ENCODE measurements at regions not wholly inside any gene's neighbourhood (a gene's known extent, or its start where the extent isn't known, plus 50 kb on each side); places are given as distances from the start of the nearest gene placed in this dataset.
"Not testable (repeated sequence)": the region's sequence is repeated elsewhere in the genome, so short reads cannot be mapped to it uniquely, and the experiment has no call there.

DNA sequence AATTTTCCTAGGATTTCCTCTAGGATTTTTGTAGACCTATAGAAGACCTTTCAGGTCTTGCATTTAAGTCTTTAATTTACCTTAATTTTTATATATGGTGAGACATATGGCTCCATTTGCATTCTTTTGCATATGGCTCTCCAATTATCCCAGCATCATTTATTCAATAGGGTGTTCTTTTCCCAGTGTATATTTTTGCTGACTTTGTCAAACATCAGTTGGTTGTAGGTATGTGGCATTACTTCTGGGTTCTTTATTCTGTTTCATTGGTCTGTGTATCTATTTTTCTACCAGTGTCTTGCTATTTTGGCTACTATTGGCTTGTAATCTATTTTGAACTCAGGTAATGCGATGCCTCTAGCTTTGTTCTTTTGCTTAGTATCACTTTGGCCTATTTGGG lies 239.8 kb upstream of the CNTNAP5 start:
- no peak overlapping the region for H3K4me3 ChIP-seq (ENCODE audit: low read length)
- DNase-seq: no peak
- WGBS (ENCODE audit: insufficient coverage): no CpG with 5 or more reads among the region's 1 CpG
- H3K9me3 ChIP-seq (replicated peaks; ENCODE audit: control insufficient read depth, low read depth, low read length): no peaks in the 10 kb centered on the region
- H3K4me1 ChIP-seq (ENCODE audit: control insufficient read depth, insufficient read depth, low read length): no peaks in the 10 kb centered on the region
- H3K36me3 ChIP-seq (ENCODE audit: control insufficient read depth, insufficient read depth, low read length): no peaks in the 10 kb centered on the region
- no peak overlapping the region for H3K27ac ChIP-seq (ENCODE audit: low read length)
- H3K27me3 ChIP-seq (ENCODE audit: control insufficient read depth, insufficient read depth, low read length): no peaks in the 10 kb centered on the region

DNA sequence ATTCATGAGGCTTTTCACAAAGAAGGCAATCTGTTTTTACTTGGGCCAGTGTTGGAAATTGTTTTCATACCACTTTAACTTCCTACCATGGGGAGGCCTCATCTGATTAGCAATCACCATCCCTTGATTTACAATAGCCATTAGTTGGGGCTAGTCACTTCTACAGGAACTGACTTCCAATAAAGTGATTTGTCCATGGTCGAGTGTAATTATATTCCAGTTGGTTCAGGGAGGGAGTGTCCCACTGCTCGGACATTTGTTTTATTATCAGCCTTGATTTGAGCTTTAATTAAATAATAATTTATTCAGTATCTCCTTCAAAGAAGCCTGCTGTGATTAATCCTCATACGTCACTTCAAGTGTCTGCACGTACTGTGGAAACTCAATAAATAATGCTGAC lies 233.9 kb upstream of the CNTNAP5 start:
- H3K9me3 ChIP-seq (replicated peaks; ENCODE audit: control insufficient read depth, low read depth, low read length): no peaks in the 10 kb centered on the region
- no CpG with 5 or more reads among the region's 4 CpGs for WGBS (ENCODE audit: insufficient coverage)

DNA sequence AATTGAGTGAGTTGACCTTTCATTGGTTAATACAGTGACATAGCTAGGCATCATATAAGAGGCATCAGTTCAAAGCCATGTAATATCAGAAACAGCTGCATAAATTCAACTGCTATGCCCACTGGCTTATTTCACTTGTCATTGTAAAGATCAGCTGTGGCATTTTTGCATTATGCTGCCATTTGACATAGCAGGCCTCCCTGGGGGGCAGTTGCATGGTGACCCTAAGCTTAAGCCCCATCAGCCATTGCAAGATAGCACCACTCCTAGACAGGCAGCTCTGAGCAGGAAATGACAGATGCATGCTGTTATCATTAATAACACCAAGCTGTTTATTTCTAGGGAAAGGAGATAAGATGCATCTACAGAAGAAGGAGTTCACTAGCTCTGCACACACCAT lies 233.4 kb upstream of the CNTNAP5 start:
- Histone ChIP-seq H3K36me3 (ENCODE audit: control insufficient read depth, insufficient read depth, low read length) (no peaks in the 10 kb centered on the region), H3K4me1 (ENCODE audit: control insufficient read depth, insufficient read depth, low read length) (no peaks in the 10 kb centered on the region), H3K27ac (ENCODE audit: low read length) (no peak overlapping the region), H3K9me3 (replicated peaks; ENCODE audit: control insufficient read depth, low read depth, low read length) (no peaks in the 10 kb centered on the region), H3K27me3 (ENCODE audit: control insufficient read depth, insufficient read depth, low read length) (no peaks in the 10 kb centered on the region), H3K4me3 (ENCODE audit: low read length) (no peak overlapping the region)
- DNase-seq: no peak

More for the DNA sequence above, 233.9 kb upstream of the CNTNAP5 start:
- Histone ChIP-seq H3K36me3 (ENCODE audit: control insufficient read depth, insufficient read depth, low read length) (no peaks in the 10 kb centered on the region), H3K27ac (ENCODE audit: low read length) (no peak overlapping the region), H3K4me3 (ENCODE audit: low read length) (no peak overlapping the region), H3K27me3 (ENCODE audit: control insufficient read depth, insufficient read depth, low read length) (no peaks in the 10 kb centered on the region), H3K4me1 (ENCODE audit: control insufficient read depth, insufficient read depth, low read length) (no peaks in the 10 kb centered on the region)
- DNase-seq: no peak

DNA sequence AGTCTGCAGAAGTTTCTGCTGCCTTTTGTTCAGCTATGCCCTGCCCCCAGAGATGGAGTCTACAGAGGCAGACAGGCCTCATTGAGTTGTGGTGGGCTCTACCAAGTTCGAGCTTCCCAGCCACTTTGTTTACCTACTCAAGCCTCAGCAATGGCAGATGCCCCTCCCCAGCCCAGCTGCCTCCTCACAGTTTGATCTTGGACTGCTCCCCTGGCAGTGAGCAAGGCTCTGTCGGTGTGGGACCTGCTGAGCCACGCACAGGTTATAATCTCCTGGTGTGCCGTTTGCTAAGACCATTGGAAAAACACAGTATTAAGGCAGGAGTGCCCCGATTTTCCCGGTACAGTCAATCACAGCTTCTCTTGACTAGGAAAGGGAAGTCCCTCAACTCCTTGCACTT lies 221.0 kb upstream of the CNTNAP5 start:
- WGBS (ENCODE audit: insufficient coverage): 90% methylated on average over 6 of the region's 6 CpGs
- H3K4me1 ChIP-seq (ENCODE audit: control insufficient read depth, insufficient read depth, low read length); H3K27ac ChIP-seq (ENCODE audit: low read length); H3K36me3 ChIP-seq (ENCODE audit: control insufficient read depth, insufficient read depth, low read length); DNase-seq; H3K4me3 ChIP-seq (ENCODE audit: low read length); H3K27me3 ChIP-seq (ENCODE audit: control insufficient read depth, insufficient read depth, low read length): not testable (repeated sequence)
- peaks cover 26% of the 10 kb centered on the region for H3K9me3 ChIP-seq (replicated peaks; ENCODE audit: control insufficient read depth, low read depth, low read length)

DNA sequence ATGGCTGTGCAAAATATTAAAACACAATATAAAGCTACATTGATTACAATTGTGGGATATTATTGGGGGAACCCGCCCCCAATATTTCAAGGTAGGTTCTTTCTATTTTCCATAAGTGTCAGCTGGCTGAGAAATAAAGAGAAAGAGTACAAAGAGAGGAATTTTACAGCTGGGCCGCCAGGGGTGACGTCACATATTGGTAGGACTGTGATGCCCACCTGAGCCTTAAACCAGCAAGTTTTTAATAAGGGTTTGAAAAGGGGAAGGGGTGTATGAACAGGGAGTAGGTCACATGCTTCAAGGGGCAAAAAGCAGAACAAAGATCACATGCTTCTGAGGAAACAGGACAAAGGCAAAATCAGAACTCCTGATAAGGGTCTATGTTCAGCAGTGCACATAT lies 219.3 kb upstream of the CNTNAP5 start:
- WGBS (ENCODE audit: insufficient coverage): 96% methylated on average over 2 of the region's 3 CpGs
- DNase-seq; H3K4me1 ChIP-seq (ENCODE audit: control insufficient read depth, insufficient read depth, low read length); H3K27ac ChIP-seq (ENCODE audit: low read length); H3K4me3 ChIP-seq (ENCODE audit: low read length); H3K27me3 ChIP-seq (ENCODE audit: control insufficient read depth, insufficient read depth, low read length); H3K36me3 ChIP-seq (ENCODE audit: control insufficient read depth, insufficient read depth, low read length): not testable (repeated sequence)
- H3K9me3 ChIP-seq (replicated peaks; ENCODE audit: control insufficient read depth, low read depth, low read length): peaks cover 26% of the 10 kb centered on the region

DNA sequence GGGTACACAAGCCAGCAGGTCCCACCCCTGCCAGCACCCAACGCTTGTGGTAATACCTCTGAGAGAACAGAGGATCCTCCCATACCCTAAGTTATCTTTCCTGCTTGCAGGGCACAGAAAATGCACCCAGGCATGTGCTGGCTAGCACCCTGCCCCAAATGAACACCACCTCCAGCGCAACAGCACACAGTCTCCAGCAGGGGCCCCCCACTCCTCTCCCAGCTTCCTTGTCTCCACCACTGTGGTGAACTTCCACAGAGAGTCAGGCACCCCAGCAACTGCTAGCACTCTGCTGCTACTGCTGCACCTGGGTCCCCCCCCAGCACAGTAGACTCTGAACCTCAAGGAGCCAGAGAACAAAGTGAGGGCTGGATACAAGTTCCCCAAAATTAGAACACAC lies 216.8 kb upstream of the CNTNAP5 start:
- Histone ChIP-seq H3K27ac (ENCODE audit: low read length) (no peak overlapping the region), H3K4me1 (ENCODE audit: control insufficient read depth, insufficient read depth, low read length) (no peaks in the 10 kb centered on the region), H3K9me3 (replicated peaks; ENCODE audit: control insufficient read depth, low read depth, low read length) (peaks cover 28% of the 10 kb centered on the region), H3K27me3 (ENCODE audit: control insufficient read depth, insufficient read depth, low read length) (no peaks in the 10 kb centered on the region), H3K36me3 (ENCODE audit: control insufficient read depth, insufficient read depth, low read length) (no peaks in the 10 kb centered on the region), H3K4me3 (ENCODE audit: low read length) (no peak overlapping the region)
- DNase-seq: no peak
- 100% methylated on average over 2 of the region's 2 CpGs for WGBS (ENCODE audit: insufficient coverage)

DNA sequence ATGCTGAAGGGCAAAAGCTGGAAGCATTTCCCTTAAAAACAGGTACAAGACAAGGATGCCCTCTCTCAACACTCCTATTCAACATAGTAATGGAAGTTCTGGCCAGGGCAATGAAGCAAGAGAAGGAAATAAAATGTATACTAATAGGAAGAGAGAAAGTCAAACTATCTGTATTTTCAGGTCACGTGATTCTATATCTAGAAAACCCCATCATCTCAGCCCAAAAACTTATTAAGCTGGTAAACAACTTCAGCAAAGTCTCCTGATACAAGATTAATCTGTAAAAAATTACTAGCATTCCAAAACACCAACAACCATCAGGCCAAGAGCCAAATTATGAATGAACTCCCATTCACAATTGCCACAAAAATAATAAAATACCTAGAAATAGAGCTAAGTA lies 213.2 kb upstream of the CNTNAP5 start:
- Histone ChIP-seq H3K27ac (ENCODE audit: low read length) (no peak overlapping the region), H3K9me3 (replicated peaks; ENCODE audit: control insufficient read depth, low read depth, low read length) (peaks cover 17% of the 10 kb centered on the region), H3K36me3 (ENCODE audit: control insufficient read depth, insufficient read depth, low read length) (no peaks in the 10 kb centered on the region), H3K4me3 (ENCODE audit: low read length) (no peak overlapping the region), H3K4me1 (ENCODE audit: control insufficient read depth, insufficient read depth, low read length) (no peaks in the 10 kb centered on the region), H3K27me3 (ENCODE audit: control insufficient read depth, insufficient read depth, low read length) (no peaks in the 10 kb centered on the region)
- DNase-seq: no peak
- no CpG with 5 or more reads among the region's 1 CpG for WGBS (ENCODE audit: insufficient coverage)

DNA sequence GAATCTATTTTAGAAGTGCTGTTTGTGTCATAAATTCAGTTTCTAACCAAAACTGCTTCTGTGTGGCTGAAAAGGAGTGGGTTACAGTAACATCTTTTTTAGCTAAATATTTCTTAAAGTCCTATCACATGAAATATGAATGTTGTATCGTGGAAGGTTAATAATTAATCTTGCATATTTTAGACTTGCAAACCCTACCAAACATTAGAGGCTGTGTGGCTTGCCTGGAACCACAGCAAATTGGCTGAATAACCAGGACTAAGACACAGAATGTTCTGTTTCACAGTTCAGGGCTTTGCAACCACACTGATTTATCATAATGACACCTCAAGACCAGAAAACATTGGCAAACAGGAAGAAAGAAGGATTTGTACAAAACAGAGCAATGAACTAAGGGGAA lies 208.9 kb upstream of the CNTNAP5 start:
- H3K4me1 ChIP-seq (ENCODE audit: control insufficient read depth, insufficient read depth, low read length): no peaks in the 10 kb centered on the region
- H3K27me3 ChIP-seq (ENCODE audit: control insufficient read depth, insufficient read depth, low read length): no peaks in the 10 kb centered on the region
- no peak overlapping the region for H3K27ac ChIP-seq (ENCODE audit: low read length)
- DNase-seq: no peak
- no CpG with 5 or more reads among the region's 1 CpG for WGBS (ENCODE audit: insufficient coverage)
- H3K9me3 ChIP-seq (replicated peaks; ENCODE audit: control insufficient read depth, low read depth, low read length): peaks cover 2% of the 10 kb centered on the region
- H3K36me3 ChIP-seq (ENCODE audit: control insufficient read depth, insufficient read depth, low read length): no peaks in the 10 kb centered on the region
- no peak overlapping the region for H3K4me3 ChIP-seq (ENCODE audit: low read length)

DNA sequence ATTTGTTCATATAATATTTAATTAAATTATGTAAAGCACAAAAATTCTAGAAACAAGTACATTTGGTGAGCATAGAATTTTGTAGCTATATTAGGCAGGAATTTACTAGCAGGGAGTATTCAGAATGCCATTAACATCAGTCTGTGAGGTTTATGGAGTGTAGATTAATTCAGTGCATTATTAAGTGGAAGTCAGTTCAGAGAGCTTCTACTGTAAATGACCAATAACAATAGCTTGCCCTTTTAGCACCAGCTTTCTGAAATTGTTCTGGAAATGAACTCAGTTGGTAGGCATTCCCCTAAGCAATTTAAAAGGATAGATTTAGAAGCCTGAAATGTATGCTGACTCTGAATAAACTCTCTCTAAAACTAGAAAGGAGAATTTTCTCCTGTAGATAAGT lies 208.2 kb upstream of the CNTNAP5 start:
- Histone ChIP-seq H3K4me1 (ENCODE audit: control insufficient read depth, insufficient read depth, low read length) (no peaks in the 10 kb centered on the region), H3K27me3 (ENCODE audit: control insufficient read depth, insufficient read depth, low read length) (no peaks in the 10 kb centered on the region), H3K36me3 (ENCODE audit: control insufficient read depth, insufficient read depth, low read length) (no peaks in the 10 kb centered on the region), H3K4me3 (ENCODE audit: low read length) (no peak overlapping the region), H3K9me3 (replicated peaks; ENCODE audit: control insufficient read depth, low read depth, low read length) (no peaks in the 10 kb centered on the region), H3K27ac (ENCODE audit: low read length) (no peak overlapping the region)
- no peak for DNase-seq

DNA sequence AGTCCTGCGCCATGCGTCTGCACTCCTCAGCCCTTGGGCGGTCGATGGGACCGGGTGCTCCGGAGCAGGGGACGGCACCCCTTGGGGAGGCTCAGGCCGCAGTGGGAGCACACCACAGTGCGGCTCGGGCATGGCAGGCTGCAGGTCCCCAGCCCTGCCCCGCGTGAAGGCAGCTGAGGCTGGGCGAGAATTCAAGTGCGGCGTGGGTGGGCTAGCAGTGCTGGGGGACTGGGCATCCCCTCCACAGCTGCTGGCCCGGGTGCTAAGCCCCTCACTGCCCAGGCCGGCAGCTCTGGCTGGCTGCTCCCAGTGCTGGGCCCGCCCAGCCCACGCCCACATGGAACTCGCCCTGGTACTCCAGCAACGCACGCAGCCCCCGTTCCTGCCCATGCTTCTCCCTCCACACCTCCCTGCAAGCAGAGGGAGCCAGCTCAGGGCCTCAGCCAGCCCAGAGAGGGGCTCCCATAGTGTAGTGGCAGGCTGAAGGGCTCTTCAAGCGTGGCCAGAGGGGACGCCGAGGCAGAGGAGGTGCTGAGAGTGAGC lies 198.3 kb upstream of the CNTNAP5 start:
- H3K36me3 ChIP-seq (ENCODE audit: control insufficient read depth, insufficient read depth, low read length): no peaks in the 10 kb centered on the region
- WGBS (ENCODE audit: insufficient coverage): 98% methylated on average over 21 of the region's 26 CpGs
- no peaks in the 10 kb centered on the region for H3K27me3 ChIP-seq (ENCODE audit: control insufficient read depth, insufficient read depth, low read length)
- no peaks in the 10 kb centered on the region for H3K4me1 ChIP-seq (ENCODE audit: control insufficient read depth, insufficient read depth, low read length)
- no peak overlapping the region for H3K4me3 ChIP-seq (ENCODE audit: low read length)
- H3K27ac ChIP-seq (ENCODE audit: low read length): no peak overlapping the region
- H3K9me3 ChIP-seq (replicated peaks; ENCODE audit: control insufficient read depth, low read depth, low read length): peaks cover 2% of the 10 kb centered on the region
- DNase-seq: no peak

DNA sequence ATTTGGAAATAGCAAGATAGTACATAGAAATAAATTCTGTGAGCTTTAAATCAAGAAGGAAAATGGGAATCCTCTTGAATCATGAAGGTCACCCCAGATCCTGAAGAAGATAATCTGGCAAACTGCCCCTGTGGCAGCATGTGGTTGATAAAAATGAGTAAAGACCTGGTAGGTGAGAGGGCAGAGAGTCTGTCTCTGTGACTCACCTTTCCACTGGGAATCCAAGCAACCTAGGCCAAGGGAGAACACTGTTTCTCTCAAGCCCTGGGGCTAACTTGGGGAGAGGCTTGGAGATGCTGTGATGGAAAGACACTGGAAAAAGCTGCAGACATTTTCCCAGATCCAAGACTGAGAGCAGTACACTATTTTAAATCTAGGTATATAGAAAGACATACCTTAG lies 185.8 kb upstream of the CNTNAP5 start:
- Histone ChIP-seq H3K9me3 (replicated peaks; ENCODE audit: control insufficient read depth, low read depth, low read length) (peaks cover 37% of the 10 kb centered on the region), H3K27me3 (ENCODE audit: control insufficient read depth, insufficient read depth, low read length) (no peaks in the 10 kb centered on the region), H3K4me1 (ENCODE audit: control insufficient read depth, insufficient read depth, low read length) (no peaks in the 10 kb centered on the region), H3K4me3 (ENCODE audit: low read length) (no peak overlapping the region), H3K27ac (ENCODE audit: low read length) (no peak overlapping the region), H3K36me3 (ENCODE audit: control insufficient read depth, insufficient read depth, low read length) (no peaks in the 10 kb centered on the region)
- DNase-seq: no peak

Data from muscle of leg (tissue), 3 donors.